HG03103 (cell line): ENCODE measurements at regions not wholly inside any gene's neighbourhood (a gene's known extent, or its start where the extent isn't known, plus 50 kb on each side); places are given as distances from the start of the nearest gene placed in this dataset.
"Not testable (repeated sequence)": the region's sequence is repeated elsewhere in the genome, so short reads cannot be mapped to it uniquely, and the experiment has no call there.

Source experiments
- ATAC-seq: cut with Tn5 transposase; IDR thresholded peaks from one replicate; pipeline ENCODE4 v1.9.1; 2021; ENCODE audit warnings: low read depth; ENCODE audit not compliant: unreplicated experiment

GRCh38 chr5:101112645-101113044 lies 209.6 kb upstream of the ST8SIA4 start:
- no peak for ATAC-seq

DNA sequence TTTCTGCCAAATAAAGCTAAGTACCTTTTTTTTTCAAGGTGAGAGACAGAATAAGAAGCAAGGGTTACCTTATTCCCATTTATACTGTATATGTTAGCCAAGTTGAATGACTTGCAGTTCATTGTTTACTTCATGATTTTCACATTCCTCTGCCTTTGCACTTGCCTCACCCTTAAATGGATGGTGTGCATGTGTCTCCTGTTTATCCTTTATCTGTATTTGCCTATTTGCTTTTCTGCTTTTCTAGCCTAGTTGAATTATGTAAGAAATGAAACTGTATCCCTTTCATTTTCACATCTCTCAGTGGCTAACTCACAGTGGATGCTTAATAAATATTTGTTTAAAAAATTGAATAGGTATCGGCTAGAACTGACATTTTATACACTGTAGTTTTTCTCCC lies 200.8 kb upstream of the ST8SIA4 start:
- ATAC-seq = no peak

- no peak for ATAC-seq
Observed at GRCh38 chr5:101102506-101102905, 199.4 kb upstream of the ST8SIA4 start.

GRCh38 chr5:101091902-101092301 lies 188.8 kb upstream of the ST8SIA4 start:
- no peak for ATAC-seq

DNA sequence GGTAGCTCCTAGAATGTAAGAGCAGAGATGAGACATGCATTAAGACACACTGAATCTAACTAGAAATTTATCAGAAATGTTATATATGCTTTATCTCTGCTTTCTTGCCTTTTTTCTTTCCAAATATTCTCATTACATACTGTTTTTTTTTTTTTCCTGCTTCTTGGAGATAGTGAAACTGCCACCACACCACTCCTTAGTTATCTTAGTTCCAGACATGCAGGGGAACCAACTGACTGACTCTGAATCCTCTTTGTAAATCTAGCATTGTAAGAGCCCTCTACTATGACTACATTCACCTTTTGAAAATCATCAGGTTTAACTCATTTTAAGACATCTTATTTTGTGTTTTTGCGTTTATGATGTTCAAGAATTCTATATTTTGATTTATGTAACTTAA lies 181.3 kb upstream of the ST8SIA4 start:
- no peak for ATAC-seq

DNA sequence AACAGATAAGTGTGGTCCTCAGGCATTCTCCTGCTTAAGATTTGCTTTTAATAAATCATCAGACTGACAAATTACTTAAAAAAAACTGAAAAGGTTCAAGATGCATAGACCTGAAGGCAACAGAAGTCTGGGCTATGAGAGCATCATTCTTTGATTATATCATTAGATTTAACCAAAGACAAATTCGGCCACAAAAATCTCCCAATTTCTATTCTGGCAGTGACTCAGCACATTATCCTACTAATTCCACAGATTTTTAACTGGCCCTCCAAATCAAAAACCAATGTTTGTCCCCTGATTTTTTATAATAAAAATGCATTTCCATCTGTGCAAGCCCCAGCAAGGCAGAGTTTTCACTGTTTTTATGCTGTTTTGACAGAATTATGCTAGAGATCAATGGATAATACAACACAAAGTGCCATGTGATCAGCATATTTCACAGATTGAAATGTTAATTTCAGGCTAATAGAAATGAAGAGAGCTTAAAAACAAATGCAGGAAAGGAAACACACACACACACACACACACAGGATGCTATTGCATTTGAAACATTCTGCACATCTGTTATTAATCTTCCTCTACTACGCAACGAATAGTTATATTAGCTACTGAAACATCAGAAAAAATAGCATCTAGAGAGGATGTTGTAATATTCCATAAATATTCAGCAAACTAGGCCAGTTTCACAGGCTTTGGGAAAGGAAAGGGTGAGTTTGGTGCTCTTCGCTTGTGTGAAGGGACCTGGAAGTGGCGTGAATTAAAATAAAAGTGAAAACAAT lies 177.6 kb upstream of the ST8SIA4 start:
- no peak for ATAC-seq

DNA sequence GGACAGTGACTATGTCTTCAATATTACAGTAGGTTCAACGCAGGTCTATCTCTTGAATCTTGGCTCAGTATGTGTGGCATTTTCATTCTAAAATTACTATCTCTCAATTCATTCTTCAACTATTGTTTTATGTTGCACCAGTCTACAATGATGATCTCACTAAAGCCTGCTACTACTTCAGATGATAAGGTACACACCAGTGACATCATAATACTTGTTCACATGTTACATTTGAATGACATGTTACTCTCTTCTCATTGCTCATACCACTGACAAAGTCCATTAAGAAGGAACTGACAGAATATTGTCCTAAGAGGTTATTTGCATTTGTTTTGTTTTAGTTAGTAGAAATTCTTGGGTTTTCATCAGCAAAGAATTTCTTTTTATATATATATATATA lies 165.2 kb upstream of the ST8SIA4 start:
- ATAC-seq = no peak

DNA sequence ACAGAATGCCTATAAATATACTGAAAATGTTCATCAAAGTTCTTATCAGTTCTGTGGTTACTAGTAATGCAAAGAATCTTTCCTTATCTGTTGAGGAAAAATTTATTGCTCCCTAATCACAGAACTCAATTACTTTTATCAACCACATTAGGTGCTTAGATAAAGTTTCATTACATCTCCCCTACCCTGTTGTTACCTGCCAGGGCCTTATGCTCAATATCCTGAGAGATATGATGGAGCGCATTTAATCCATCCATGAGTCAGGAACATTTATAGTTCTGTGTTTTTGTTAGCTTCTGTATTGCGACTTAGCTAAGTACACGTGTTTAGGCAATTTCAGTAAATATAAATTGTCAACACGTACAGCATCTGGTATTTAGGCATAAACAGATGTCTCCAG lies 164.3 kb upstream of the ST8SIA4 start:
- ATAC-seq = no peak

GRCh38 chr5:101062902-101063301 lies 159.8 kb upstream of the ST8SIA4 start:
- ATAC-seq = no peak

- no peak for ATAC-seq
Observed at GRCh38 chr5:101047181-101047580, 144.1 kb upstream of the ST8SIA4 start.

DNA sequence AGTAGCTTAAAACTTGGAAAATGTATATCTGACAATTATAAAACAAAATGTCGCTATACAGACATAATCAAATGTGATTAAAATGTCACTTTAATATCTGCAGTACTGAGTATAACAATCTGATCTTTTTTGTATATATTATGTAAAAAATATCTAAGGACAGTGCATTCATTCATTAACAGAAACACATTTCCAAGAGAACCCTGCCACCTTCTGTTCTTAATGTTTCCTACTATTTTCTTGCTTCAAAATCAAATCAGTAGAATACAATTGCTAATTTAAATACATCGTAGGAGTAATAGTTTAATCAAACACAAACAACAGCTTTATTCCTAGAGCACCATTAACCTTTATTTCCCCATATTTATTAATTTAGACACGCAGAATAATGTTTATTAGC lies 142.6 kb upstream of the ST8SIA4 start:
- ATAC-seq = no peak

- ATAC-seq = not testable (repeated sequence)
Observed at GRCh38 chr5:101040002-101040401, 136.9 kb upstream of the ST8SIA4 start.

DNA sequence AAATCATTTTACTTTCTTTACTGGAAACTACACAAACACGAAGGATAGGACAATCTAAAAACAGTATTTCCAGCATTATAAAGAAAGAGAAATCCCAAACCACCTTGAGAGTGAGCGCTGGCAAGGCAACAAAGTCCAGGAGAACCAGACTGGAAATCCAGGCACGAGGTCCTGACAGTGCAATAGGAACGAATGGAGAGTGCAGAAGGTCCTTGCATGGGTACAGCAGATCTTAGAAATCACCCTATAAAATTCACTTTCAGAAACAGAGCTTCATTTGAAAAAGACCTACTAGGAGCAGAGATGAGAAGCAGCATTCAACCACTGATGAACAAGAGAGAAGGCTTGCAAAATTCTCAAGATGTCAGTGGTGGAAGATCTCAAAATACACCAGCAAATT lies 133.7 kb upstream of the ST8SIA4 start:
- no peak for ATAC-seq

GRCh38 chr5:101035425-101035824 lies 132.3 kb upstream of the ST8SIA4 start:
- ATAC-seq = no peak

DNA sequence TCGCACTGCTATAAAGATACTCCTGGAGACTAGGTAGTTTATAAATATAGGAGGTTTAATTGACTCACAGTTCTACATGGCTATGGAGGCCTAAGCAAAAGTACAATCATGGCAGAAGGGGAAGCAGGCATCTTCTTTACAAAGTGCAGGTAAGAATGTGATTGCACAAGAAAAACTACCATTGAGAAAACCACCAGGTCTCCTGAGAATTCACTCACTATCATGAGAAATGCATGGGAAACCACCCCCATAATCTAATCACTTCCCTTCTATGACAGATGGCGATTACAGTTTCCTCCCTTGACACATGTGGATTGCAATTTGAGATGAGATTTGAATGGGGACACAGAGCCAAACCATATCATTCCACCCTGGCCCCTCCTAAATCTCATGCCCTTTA lies 121.2 kb upstream of the ST8SIA4 start:
- peak; percentile 67 for ATAC-seq

DNA sequence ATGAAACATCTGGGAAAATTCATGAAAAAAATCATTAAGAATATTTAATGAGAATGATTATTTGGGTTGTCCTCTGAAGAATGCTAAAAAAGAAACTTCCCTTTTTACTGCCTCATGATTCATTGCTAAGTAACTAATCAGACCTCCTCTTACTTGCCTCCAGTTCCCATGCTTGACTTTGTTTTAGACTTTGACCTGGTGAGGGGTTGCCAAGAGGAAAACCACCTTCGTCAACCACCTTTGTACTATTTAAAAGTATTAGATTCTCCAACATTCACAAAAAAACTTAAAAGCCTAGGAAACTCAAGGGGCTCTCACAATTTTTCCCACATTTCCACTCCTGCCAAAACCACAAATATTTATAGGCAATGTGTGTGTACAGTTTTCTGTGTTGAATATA lies 115.2 kb upstream of the ST8SIA4 start:
- ATAC-seq = no peak

- no peak for ATAC-seq
Observed at GRCh38 chr5:101012880-101013279, 109.8 kb upstream of the ST8SIA4 start.

DNA sequence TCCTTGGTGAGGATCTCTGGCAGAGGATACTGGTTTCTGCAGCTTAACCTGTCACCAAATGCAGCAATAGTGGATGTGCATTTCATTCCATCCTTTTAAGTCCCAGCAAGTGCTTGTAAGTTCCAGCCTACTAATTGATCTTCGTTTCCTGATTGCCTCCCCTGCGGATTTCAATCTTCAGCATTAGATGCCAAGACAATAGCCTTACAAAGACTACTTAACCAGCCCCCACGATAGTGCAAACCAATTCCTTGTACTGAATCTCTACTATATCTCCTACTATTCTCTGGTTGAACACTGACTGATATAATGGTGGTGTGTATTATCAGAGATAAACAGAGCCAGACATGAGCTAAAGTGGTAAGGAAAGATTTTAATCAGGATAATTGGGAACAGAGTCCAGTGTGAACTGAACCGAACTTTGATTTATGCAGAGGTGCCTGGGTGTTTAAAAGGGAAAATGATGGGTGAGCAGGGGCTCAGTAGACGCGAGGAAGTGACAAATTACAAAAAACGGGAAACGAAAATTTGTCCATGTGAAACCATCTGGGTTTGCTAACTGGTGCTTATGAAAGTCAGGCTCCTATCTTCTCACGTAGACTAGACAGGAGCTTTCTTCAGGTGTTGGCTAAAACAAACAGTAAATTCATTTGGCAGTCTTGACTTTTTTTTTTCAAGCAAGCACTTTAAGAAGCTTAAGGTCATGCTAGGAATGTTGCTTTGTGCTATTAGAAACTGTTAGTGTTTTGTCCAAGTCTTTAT lies 106.9 kb upstream of the ST8SIA4 start:
- peak; percentile 62 for ATAC-seq

DNA sequence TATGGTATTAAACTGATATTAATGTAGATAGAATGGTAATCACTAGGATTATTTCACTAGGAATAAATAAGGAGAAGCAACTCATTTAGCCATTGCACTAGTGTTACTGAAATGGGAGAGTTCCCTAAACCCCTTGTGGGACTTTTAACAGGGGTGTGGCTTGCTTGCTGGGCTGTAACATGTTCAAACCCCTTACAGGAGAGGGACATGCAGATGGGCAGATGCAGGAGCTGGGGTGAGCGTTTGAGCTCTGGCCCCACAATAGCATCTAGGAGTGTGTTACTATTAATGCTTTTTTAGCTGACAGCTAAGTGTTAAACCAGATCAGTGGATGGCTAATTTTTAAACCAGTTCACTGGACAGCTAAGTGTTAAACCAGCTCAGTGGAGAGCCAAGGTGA lies 89.3 kb upstream of the ST8SIA4 start:
- ATAC-seq = no peak

DNA sequence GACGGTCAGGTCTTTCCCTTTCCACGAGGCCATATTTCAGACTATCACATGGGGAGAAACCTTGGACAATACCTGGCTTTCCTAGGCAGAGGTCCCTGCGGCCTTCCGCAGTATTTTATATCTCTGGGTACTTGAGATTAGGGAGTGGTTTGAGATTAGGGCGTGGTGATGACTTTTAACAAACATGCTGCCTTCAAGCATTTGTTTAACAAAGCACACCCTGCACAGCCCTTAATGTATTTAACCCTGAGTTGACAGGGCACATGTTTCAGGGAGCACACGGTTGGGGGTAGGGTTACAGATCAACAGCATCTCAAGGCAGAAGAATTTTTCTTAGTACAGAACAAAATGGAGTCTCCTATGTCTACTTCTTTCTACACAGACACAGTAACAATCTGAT lies 80.5 kb upstream of the ST8SIA4 start:
- ATAC-seq = not testable (repeated sequence)

DNA sequence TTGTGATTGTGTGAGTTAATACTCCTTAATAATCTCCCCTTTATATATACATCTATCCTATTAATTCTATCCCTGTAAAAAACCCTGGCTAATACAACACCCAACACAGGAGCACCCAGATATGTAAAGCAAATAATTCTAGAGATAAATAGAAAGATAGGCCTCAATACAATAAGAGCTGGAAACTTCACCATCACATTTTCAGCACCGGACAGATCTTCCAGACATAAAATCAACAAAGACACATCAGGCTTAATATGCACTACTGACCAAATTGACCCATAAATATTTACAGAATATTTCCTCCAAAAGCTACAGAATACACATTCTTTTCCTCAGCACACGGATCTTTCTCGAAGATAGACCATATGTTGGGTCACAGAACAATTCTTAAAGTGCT lies 71.0 kb upstream of the ST8SIA4 start:
- ATAC-seq = no peak

DNA sequence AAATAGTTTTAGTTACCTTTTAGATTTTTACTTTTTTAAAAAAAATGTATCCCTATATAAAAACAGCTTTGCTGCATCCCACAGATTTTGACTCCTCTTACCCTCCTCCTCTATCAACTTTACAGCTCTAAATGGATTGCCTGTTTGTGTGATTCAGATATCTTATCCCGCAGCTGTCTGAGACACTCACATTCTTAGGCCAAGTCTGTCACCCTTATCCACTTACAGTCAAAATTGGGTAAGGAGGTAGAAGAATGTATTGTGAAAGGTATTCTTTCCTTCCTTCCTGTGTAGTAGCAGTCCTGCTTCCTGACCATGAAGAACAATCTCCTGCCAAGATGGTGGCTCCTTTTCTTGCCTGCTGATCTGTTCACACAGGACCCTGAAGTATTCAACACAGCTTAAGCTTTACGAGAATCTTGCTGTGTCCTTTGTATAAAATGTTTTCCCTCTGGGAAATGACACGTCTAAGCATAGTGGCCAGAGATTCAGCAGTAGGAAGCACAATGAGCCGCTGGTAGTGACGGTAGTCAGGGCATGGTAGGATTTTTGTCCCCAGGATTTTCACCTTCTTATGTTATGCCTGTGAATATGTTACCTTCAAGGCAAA lies 67.7 kb upstream of the ST8SIA4 start:
- no peak for ATAC-seq
